ENCODE measurements at regions not wholly inside any gene's neighbourhood (a gene's known extent, or its start where the extent isn't known, plus 50 kb on each side); places are given as distances from the start of the nearest gene placed in this dataset.

GRCh38 chr5:14953075-14953607 lies 81.6 kb upstream of the ANKH start:
- no peak overlapping the region; the same call in 1 of the 2 replicates for H4K8ac ChIP-seq (ENCODE audit: extremely low read depth, insufficient read depth, low read length)
- TF ChIP-seq ATF2 (IDR thresholded peaks at IDR 0.05; ENCODE audit: low read length) (no peak), TEAD4 (IDR thresholded peaks at IDR 0.05; ENCODE audit: low read depth, low read length) (no peak), POLR2AphosphoS5 (IDR thresholded peaks at IDR 0.05; ENCODE audit: low read depth, low read length) (no peak)

More at GRCh38 chr5:14953075-14953607, 81.6 kb upstream of the ANKH start:
- H3K36me3 ChIP-seq (ENCODE audit: control insufficient read depth in 2 of 4, insufficient read depth in 4 of 4, low read length in 3 of 4) = no peaks in the 10 kb centered on the region
- peaks cover 2 to 7% (median 5%) of the 10 kb centered on the region in 4 experiments; a peak in 4 of 7 replicates for H3K4me1 ChIP-seq (replicated peaks in 1 of 4; ENCODE audit: control insufficient read depth in 3 of 4, insufficient read depth in 4 of 4, low read length in 3 of 4)
- no peak overlapping the region for H2BK15ac ChIP-seq (ENCODE audit: low read length)
- no peak overlapping the region for H2AK5ac ChIP-seq (ENCODE audit: low read depth, low read length)
- WGBS, 2 experiments (ENCODE audit: extremely low coverage in 1 of 2, insufficient coverage in 1 of 2, insufficient read length in 1 of 2, insufficient replicate concordance in 2 of 2, low coverage in 1 of 2, low lambda C conversion rate in 2 of 2, missing lambda C conversion rate in 1 of 2) = 85% methylated on average over 8 of the region's 8 CpGs; no CpG with 5 or more reads in 1 of the 2 experiments
- no peak for FAIRE-seq
- no peaks in the 10 kb centered on the region for H3K23me2 ChIP-seq (ENCODE audit: low read depth, low read length)
- no peak overlapping the region for H2BK12ac ChIP-seq (ENCODE audit: low read depth, low read length)
- H3K18ac ChIP-seq (ENCODE audit: extremely low read depth, low read length) = no peak overlapping the region
- H2BK120ac ChIP-seq (replicated peaks; ENCODE audit: low read depth, low read length) = no peak overlapping the region
- no peak overlapping the region for H3K14ac ChIP-seq (ENCODE audit: insufficient read length)
- no peak overlapping the region for H3K27ac ChIP-seq (ENCODE audit: low read depth, low read length)
- H3K56ac ChIP-seq (replicated peaks; ENCODE audit: insufficient read length, low read depth, low read length) = no peak overlapping the region
- CTCF ChIA-PET (ENCODE audit: partially characterized antibody) = no interaction called here
- no peak overlapping the region for H2AFZ ChIP-seq (ENCODE audit: low read length)
- no peak overlapping the region for H3K23ac ChIP-seq (ENCODE audit: insufficient read length)
- H3K9me3 ChIP-seq (ENCODE audit: insufficient read depth in 2 of 2, low read depth in 1 of 2, low read length in 1 of 2) = no peaks in the 10 kb centered on the region
- H4K91ac ChIP-seq (replicated peaks; ENCODE audit: insufficient read length, low read length) = no peak overlapping the region
- no peaks in the 10 kb centered on the region for H4K20me1 ChIP-seq (replicated peaks in 1 of 2; ENCODE audit: control insufficient read depth in 1 of 2, insufficient read depth in 2 of 2, low read length in 2 of 2)
- no peak overlapping the region for H3K4me3 ChIP-seq (ENCODE audit: extremely low read depth in 1 of 4, insufficient read depth in 2 of 4, low read depth in 3 of 4, low read length in 4 of 4)
- no peaks in the 10 kb centered on the region for H3K27me3 ChIP-seq (replicated peaks in 1 of 4; ENCODE audit: control insufficient read depth in 3 of 4, extremely low read depth in 1 of 4, insufficient read depth in 3 of 4, low read length in 3 of 4)
- H3K79me1 ChIP-seq (ENCODE audit: low read depth, low read length) = no peaks in the 10 kb centered on the region
- H3K4ac ChIP-seq (replicated peaks; ENCODE audit: insufficient read length, low read depth, low read length) = no peak overlapping the region
- no peak for DNase-seq (ENCODE audit: low read depth in 1 of 2, low spot score in 2 of 2)
- H2BK5ac ChIP-seq (ENCODE audit: low read depth, low read length) = no peak overlapping the region
- H4K5ac ChIP-seq (ENCODE audit: insufficient read length, low read depth, low read length) = no peak overlapping the region
- POLR2A ChIA-PET (ENCODE audit: partially characterized antibody) = no interaction called here
- H2BK20ac ChIP-seq (ENCODE audit: low read length) = no peak overlapping the region
- H3K4me2 ChIP-seq (ENCODE audit: insufficient read depth in 1 of 2, low read depth in 2 of 2, low read length in 2 of 2) = no peak overlapping the region
- no peaks in the 10 kb centered on the region for H3K79me2 ChIP-seq (ENCODE audit: control insufficient read depth in 1 of 2, insufficient read depth in 2 of 2, low read length in 2 of 2)
- no peak overlapping the region for H3K9ac ChIP-seq (replicated peaks in 1 of 4; ENCODE audit: extremely low read depth in 1 of 4, low read depth in 3 of 4, low read length in 3 of 4)

Data from H1 (cell line).